ENCODE measurements at regions not wholly inside any gene's neighbourhood (a gene's known extent, or its start where the extent isn't known, plus 50 kb on each side); places are given as distances from the start of the nearest gene placed in this dataset.

DNA sequence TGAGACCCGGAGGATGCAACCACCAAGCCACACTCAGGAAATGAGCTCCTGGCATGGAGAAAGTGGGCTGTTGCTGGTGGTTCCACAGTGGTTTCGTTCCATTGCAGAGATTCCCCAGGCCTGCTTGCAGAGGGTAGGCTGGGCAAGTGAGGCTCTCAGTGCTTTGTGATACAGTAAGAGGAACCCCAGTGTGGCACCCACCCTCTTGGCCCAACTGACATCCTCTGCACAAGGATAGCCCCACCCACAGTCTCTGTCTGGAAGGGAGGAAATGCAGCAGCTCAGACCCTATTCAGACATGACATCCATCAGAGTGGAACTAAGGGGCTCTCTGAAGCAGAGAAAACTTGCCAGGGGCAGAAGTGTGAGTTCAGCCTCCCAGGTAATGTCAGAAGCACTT is 69.6 kb upstream of the FSTL4 start:
- no peak for DNase-seq

DNA sequence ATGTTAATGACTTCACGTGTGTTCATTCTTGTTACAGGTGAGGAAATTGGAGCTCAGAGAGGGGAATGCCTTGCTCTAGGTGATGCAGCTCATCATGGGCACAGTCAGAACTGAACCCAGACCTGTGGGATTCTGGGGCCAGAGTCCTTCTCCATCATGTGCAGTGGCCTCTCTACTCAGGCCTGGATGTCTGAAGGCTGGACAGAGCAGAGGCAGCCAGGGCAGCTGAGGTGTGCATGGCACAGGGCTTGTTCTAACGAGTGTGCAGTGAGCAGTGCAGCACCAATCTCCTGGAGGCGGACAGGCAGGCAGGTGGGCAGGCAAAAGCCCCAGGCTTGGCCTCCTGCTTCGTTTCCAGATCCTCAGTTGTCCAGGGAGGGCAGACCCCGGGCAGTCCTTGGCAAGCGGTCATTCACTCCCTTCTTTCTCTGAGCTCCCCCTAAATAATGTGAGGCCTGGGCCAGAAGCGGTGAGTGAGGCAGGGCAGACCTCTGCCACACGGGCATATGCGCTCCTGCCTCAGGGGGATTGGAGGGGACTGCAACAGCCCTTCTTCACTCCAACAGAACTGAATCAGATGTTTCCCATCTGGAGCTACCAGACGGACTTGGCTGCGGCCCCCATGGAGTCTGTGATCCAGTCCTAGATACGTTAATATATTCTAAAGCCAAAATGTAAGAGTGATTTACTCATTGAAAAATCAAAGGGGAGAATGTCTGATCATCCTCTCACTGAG is 68.7 kb upstream of the FSTL4 start:
- no peak for DNase-seq

DNA sequence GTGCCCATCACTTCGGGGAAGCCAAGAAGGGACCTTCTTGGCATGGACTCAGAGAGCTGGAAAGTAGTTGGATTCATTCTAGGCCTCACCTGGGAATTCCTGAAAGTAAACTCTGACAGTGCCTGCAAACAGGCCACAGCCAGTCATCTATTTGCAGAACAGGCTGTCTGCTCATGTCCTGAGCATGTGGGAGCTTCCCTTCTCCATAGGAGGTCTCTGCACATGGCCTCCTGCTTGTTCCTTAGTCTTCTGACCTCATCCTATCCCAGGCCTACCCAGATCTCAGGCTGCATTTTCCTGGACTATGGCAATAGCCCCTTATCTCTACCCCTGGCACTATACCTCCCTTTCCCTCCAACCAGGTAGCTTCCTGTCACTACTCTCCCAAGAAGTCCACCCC is 67.2 kb upstream of the FSTL4 start:
- no peak for DNase-seq

DNA sequence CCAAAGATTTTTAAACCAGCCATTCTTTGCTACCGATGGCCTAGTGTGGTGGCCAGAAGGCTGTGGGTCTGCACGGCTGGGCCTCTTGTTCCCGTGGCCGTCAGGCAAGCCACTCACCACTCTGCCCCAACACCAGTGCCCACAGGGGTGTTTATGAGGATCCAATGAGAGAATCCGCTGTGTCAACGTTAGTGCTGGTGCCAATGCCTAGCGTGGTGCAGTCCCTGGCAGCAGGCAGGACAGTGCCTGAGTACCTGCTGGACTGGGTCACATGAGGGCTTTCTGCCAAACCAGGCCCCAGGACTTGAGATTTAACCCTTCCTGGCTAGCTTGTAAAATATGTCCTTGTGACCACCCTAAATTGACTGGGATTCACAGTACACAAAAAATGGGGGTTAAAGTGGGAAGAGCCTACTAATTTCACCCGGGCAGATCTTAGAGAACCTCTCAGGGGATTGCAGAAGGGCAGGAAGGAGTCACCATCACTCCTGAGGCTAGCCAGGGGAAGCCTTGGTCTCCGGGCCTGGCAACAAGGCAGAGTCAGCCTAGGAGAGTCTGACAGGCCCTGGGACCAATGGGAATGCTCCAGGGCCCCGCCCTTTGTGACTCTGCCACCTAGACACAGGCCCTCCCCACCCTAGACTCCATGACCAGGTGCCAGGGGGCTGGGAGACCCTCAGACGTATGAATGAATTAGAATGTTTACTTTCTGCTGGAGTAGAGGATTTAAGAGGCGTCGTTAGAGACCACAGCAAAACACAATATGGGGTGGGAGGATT is 63.2 kb upstream of the FSTL4 start:
- DNase-seq, result no peak

DNA sequence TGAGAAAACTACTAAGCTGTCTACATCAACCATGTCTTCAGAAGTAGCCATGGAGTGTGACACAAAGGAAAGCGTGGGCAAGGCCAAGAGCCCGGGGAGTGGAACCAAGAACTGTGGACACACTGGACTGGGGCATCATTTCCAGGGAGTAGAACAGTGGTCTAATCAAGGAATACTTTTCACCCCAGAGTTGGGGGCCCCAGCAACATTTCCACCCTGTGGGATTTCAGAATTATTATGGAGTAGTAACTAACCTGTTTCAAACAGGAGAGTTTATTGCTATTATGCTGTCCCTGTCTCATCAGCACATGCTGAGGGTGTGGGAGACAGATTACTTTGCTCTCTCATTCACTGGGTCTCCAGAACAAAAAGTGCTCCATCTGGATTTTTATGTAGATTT is 58.0 kb upstream of the FSTL4 start:
- DNase-seq, result no peak

DNA sequence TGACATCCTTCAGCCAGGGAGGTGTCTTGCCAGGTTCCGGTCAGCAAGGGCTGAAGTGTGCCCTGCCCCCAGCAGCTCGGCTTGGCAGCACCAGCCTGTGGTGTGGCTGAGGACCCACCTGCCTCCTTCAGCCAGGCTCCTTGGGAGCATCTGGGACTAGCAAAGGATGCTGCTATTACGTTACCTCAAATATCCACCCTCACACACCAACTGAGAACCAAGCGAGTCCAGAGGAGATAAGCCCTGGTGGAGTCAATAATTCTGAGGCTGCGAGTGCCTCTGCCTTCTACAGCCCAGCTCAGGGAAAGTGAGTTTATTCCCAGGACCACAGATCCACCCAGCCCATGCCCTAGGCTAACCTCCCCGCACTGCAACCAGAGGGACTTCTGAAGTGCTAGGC is 57.1 kb upstream of the FSTL4 start:
- no peak for DNase-seq

DNA sequence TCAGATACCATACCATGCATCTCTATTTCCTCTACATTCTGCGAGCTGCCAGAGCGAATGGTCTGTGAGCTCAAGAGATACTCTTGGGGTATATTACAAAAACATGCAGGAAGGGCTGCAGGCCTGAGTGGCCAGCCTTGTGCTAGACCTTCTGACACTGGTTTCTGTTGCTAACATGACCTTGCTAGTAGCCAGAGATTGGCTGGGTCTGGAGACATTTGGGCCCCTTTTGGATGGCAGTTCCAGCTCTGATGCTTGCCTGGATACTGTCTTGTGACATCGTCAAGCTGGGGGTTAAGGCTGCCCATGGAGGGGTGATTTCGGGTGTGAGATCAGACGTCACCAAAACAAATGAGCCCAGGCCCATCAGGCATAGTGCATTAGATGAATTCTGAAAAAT is 56.1 kb upstream of the FSTL4 start:
- no peak for DNase-seq

DNA sequence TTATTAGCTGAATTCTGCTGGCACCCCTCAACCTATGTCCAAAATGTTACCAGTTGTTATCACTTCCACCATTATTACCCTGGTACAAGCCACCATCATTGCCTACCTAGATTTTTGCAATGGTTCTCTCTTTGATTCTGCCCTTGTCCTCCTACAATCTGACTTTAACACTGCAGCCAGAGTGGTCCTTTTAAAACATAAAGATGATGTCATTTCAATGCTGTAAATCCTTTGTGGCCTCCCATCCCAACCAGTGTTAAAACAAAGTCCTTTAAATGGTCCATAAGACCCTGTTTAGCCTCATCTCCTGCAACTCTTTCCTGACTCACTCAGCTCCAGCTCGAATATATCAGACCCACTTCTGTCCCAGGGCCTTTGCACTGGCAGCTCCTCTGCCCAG is 54.9 kb upstream of the FSTL4 start:
- no peak for DNase-seq

DNA sequence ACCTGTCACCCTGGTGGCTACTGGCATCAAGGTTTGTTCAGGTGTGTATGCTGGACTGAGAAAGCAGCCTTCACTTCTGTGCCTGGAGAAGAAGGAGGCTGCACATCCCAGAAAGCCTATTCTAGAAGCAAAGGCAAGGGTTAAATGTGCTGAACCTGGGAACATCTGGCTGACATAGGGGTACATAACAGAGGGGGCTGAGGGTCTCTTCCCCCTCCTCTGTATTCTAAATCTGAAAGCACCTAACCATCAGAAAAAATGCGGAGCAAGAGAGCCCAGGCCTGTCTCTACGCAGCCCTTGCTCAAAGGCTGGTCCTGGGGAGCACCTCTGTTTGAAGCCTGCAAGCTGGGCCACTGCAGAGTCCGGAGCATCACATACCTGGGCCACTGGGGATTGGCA is 53.2 kb upstream of the FSTL4 start:
- no peak for DNase-seq

DNA sequence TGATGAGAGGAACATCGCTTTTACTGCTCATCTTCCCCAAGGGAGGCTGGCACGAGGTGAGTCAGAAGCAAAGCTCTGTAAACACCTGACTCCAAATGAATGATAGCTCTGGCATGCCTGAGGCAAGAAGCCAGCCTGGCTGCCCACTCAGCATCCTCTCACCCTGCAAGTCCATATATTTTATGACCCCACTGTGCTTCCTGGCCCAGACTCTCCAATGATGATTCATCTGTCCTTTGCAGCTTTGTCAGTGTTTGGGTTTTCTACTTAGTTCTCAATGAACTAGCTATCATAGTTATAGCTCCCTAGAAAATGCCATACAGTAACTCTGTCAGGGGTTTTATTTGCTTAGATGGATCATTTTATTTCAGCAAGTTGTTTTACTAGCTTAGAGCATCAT is 52.1 kb upstream of the FSTL4 start:
- no peak for DNase-seq

DNA sequence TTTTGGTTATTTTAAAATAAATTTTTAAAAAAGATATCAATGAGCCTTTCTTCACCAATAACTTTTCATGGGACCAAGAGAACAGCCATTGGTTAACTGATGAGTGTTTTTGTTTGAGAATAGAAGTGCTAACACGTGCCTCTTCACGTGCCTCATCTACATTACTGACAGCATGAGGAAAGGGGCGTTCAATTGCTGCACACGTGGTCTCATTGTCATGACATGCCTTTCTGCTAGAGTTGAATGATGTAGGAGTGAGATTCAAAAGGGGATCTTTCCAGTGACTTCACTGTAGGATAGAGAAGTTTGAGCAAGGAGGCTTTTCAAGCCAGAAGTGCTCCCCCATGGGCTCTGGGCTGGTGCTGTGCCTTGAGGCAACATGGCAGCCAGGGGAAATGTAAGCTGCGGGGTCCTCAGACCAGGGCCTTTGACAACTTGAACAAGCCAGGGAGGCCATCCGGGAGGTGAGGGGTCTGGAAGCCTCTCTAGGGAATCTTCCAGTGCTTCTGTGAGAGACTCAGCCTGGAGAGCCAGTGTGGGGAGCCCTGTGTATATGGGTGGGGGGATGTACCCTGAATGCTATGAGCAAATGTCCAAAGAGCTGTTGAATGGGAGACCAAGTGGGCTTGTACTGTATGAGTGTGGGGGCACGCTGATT is 51.2 kb upstream of the FSTL4 start:
- DNase-seq, result no peak

DNA sequence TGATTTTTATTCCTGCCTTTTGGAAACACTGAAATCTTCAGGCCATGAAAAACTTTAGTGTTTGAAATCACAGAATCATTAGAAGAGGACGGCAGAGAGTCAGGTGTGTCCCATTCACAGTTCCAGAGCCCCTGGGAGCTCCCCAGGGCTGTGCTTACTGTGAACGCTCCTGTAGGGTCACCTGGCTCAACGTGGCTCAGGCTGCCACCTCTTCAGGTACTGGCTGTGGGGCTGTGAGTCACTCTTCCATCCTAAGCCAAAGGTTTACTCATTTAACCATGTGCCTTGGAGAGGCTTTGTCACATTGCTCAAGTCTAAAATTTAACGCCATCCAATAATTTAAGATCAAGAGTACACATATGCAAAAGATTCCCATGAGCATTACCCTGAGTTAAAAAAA is 50.2 kb upstream of the FSTL4 start:
- no peak for DNase-seq
